Gastrocnemius medialis (tissue), 4 donors: ENCODE measurements at regions not wholly inside any gene's neighbourhood (a gene's known extent, or its start where the extent isn't known, plus 50 kb on each side); places are given as distances from the start of the nearest gene placed in this dataset.

ENCODE experiments used
- CTCF ChIP-seq, 5 experiments: fragments of 450-650 bp in 3 of 5; fragments of 200-600 bp in 2 of 5; sonication (generic) in 2 of 5; IDR thresholded peaks in 4 of 5; conservative IDR thresholded peaks in 1 of 5; 1 replicate in 4 of 5; 2 replicates in 1 of 5; pipeline ENCODE4 v1.5.1; 2016 to 2019; ENCODE audit warnings: antibody characterized with exemption in 5 of 5, mild to moderate bottlenecking in 3 of 5, moderate library complexity in 3 of 5
- POLR2A ChIP-seq, 2 donors: fragments of 450-650 bp; IDR thresholded peaks; one replicate each; pipeline ENCODE4 v1.6.1; 2017; ENCODE audit warnings: antibody characterized with exemption in 2 of 2, mild to moderate bottlenecking in 2 of 2, moderate library complexity in 2 of 2

DNA sequence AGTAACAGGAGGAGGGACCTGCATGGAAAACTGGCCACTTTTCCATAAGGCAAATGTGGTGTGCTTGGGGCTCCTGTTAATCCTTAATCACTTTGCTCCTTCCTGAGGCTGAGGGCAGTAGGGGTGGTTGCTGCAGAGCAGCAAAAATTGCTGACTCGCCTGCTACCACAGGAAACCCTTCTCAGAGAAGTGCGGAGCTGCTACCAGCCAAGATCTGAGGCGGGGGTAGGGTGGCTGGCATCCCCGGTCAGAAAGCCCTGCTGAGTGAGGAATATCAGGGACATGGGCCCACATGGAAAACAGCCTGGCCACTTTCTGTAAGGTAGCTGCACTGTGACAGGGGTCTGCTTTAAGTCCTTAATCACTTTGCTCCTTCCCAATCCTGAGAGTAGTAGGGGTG, 192.4 kb upstream of the GHR start:
- TF ChIP-seq CTCF (IDR thresholded peaks at IDR 0.05 in 4 of 5, conservative IDR thresholded peaks at IDR 0.05 in 1 of 5) (no peak), POLR2A (IDR thresholded peaks at IDR 0.05) (no peak)
